ENCODE measurements at regions not wholly inside any gene's neighbourhood (a gene's known extent, or its start where the extent isn't known, plus 50 kb on each side); places are given as distances from the start of the nearest gene placed in this dataset.

- Histone ChIP-seq H3T11ph (ENCODE audit: low read length) (no peak overlapping the region), H3K79me1 (ENCODE audit: insufficient read depth, low read depth, low read length, poor library complexity, severe bottlenecking) (no peaks in the 10 kb centered on the region), H2AK5ac (ENCODE audit: insufficient read length, low read length) (no peak overlapping the region), H3K27ac (ENCODE audit: insufficient read length, low read depth, low read length) (no peak overlapping the region), H3K9me3 (ENCODE audit: control insufficient read depth, low read depth, low read length) (no peaks in the 10 kb centered on the region), H2BK5ac (ENCODE audit: insufficient read length, low read length) (no peak overlapping the region), H3K27me3 (ENCODE audit: insufficient read depth, low read length) (no peaks in the 10 kb centered on the region), H3K4me2 (ENCODE audit: insufficient read depth, insufficient read length, low read length) (no peak overlapping the region), H4K8ac (replicated peaks; ENCODE audit: insufficient read length, low read depth, low read length) (no peak overlapping the region), H4K5ac (ENCODE audit: insufficient read length, low read depth, low read length) (no peak overlapping the region), H3K23me2 (ENCODE audit: insufficient read length, low read depth, low read length, poor library complexity, severe bottlenecking) (no peaks in the 10 kb centered on the region), H3K14ac (ENCODE audit: insufficient read depth, low read length) (no peak overlapping the region), H2BK15ac (ENCODE audit: low read depth, low read length) (no peak overlapping the region), H3K4me1 (ENCODE audit: insufficient read depth, low read length) (peaks cover 2% of the 10 kb centered on the region; the same call in 1 of the 2 replicates), H2BK20ac (ENCODE audit: low read depth, low read length, poor library complexity, severe bottlenecking) (no peak overlapping the region), H3K9ac (ENCODE audit: extremely low read depth, insufficient read length, low read length) (no peak overlapping the region), H4K20me1 (ENCODE audit: control insufficient read depth, insufficient read depth, insufficient read length) (no peaks in the 10 kb centered on the region), H2AFZ (ENCODE audit: low read length) (no peak overlapping the region), H2BK120ac (ENCODE audit: low read depth, low read length, poor library complexity, severe bottlenecking) (no peak overlapping the region), H3K79me2 (ENCODE audit: insufficient read depth, low read length) (no peaks in the 10 kb centered on the region), H3K18ac (ENCODE audit: insufficient read length, low read depth, low read length) (no peak overlapping the region), H2BK12ac (ENCODE audit: insufficient read length, low read depth, low read length) (no peak overlapping the region), H3K56ac (ENCODE audit: insufficient read length, low read depth, low read length) (no peak overlapping the region), H3K23ac (ENCODE audit: insufficient read length, low read depth, low read length) (no peak overlapping the region), H3K4ac (ENCODE audit: low read depth, low read length) (no peak overlapping the region), H4K91ac (ENCODE audit: insufficient read length, low read depth, low read length) (no peak overlapping the region)
- Mint-ChIP-seq H3K36me3 (ENCODE audit: insufficient read depth in 1 of 3, low read depth in 3 of 3) (no peaks in the 10 kb centered on the region), H3K4me3 (no peak overlapping the region), H3K4me1 (peaks cover 4 to 6% of the 10 kb centered on the region in 2 experiments; a peak in 2 of 4 replicates), H3K9me3 (no peaks in the 10 kb centered on the region; a peak in 1 of 5 replicates), H3K27ac (no peak overlapping the region), H3K27me3 (ENCODE audit: low read depth) (no peaks in the 10 kb centered on the region; the same call in 1 of the 2 replicates)
- no CpG with 5 or more reads among the region's 2 CpGs for WGBS (ENCODE audit: extremely low coverage, insufficient read length, low lambda C conversion rate)
- no peak for DNase-seq
- no peak for TF ChIP-seq CTCF (conservative IDR thresholded peaks at IDR 0.05)
These were observed 745.4 kb downstream of the TLR4 start for GRCh38 chr9:118449554-118449953.

Data from H9 (cell line).